Endothelial cell of umbilical vein (primary cell): ENCODE measurements at regions not wholly inside any gene's neighbourhood (a gene's known extent, or its start where the extent isn't known, plus 50 kb on each side); places are given as distances from the start of the nearest gene placed in this dataset.

Source experiments
- EZH2 ChIP-seq: IDR thresholded peaks from 2 replicates; pipeline ENCODE4 v1.6.1; 2012; ENCODE audit warnings: borderline replicate concordance, low read depth, mild to moderate bottlenecking, moderate library complexity, low read length, inconsistent platforms; ENCODE audit not compliant: severe bottlenecking
- GATA2 ChIP-seq: IDR thresholded peaks from 2 replicates; pipeline ENCODE4 v1.7.0; 2011; ENCODE audit warnings: low read depth, mild to moderate bottlenecking, moderate library complexity, mixed read lengths, low read length; ENCODE audit not compliant: insufficient read length, insufficient read depth
- POLR2A ChIP-seq: IDR thresholded peaks from 2 replicates; pipeline ENCODE4 v1.6.1; 2012; ENCODE audit warnings: low read depth, mild to moderate bottlenecking, control low read depth, low read length
- TF ChIP-seq, protein P1 (sequence below), 2 donors: IDR thresholded peaks; 1 replicate in 1 of 2; 2 replicates in 1 of 2; pipeline ENCODE4 v1.5.1; 2011; ENCODE audit warnings: low read length in 2 of 2, mild to moderate bottlenecking in 2 of 2, moderate library complexity in 2 of 2, control low read depth in 1 of 2, inconsistent platforms in 1 of 2, low read depth in 1 of 2; ENCODE audit not compliant: insufficient read depth in 1 of 2; ENCODE audit errors: extremely low read depth in 1 of 2
- TF ChIP-seq, protein P2 (sequence below): IDR thresholded peaks from 2 replicates; pipeline ENCODE4 v1.6.1; 2011; ENCODE audit not compliant: insufficient read depth, insufficient read length

DNA sequence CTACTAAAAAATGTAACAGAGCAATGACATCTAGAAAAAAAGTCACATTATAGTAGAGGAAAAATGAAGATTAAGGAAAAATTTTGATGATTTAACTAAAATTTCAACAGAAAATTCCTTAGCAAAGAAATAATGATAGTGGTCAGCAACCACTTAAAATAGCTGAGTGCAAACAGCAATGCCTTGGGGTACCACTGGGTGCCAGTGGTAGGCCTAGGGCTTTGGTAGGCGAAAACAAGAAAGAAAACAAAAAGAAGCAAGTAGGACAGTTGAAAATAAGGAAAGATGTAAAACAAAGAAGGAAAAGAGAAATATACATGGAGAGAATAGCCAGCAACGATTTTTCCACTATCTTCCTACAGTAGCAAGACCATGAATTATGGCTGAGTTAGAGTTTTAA is 313.5 kb upstream of the IRS4 start:
- TF ChIP-seq, protein P1, sequence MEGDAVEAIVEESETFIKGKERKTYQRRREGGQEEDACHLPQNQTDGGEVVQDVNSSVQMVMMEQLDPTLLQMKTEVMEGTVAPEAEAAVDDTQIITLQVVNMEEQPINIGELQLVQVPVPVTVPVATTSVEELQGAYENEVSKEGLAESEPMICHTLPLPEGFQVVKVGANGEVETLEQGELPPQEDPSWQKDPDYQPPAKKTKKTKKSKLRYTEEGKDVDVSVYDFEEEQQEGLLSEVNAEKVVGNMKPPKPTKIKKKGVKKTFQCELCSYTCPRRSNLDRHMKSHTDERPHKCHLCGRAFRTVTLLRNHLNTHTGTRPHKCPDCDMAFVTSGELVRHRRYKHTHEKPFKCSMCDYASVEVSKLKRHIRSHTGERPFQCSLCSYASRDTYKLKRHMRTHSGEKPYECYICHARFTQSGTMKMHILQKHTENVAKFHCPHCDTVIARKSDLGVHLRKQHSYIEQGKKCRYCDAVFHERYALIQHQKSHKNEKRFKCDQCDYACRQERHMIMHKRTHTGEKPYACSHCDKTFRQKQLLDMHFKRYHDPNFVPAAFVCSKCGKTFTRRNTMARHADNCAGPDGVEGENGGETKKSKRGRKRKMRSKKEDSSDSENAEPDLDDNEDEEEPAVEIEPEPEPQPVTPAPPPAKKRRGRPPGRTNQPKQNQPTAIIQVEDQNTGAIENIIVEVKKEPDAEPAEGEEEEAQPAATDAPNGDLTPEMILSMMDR (IDR thresholded peaks at IDR 0.05; ENCODE audit: extremely low read depth in 1 of 2, insufficient read depth in 1 of 2, low read depth in 1 of 2, low read length in 2 of 2): no peak
- TF ChIP-seq EZH2: no peak
- no peak for TF ChIP-seq POLR2A
- TF ChIP-seq, protein P2, sequence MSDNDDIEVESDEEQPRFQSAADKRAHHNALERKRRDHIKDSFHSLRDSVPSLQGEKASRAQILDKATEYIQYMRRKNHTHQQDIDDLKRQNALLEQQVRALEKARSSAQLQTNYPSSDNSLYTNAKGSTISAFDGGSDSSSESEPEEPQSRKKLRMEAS: no peak
- TF ChIP-seq GATA2: no peak
